Astrocyte (in vitro differentiated cells and primary cell): ENCODE measurements at regions not wholly inside any gene's neighbourhood (a gene's known extent, or its start where the extent isn't known, plus 50 kb on each side); places are given as distances from the start of the nearest gene placed in this dataset.

Experiments
- DNase-seq: peaks from one replicate; pipeline ENCODE4 v3.0.0-alpha.2; 2010; ENCODE audit warnings: low read depth
- FAIRE-seq: peaks from 2 replicates; lab custom pipeline; 2011; peaks lifted over from hg19 to GRCh38; lab: Jason Lieb, UNC
- H2AFZ ChIP-seq: 2 replicates; pipeline ENCODE4 v1.6.0; 2012; ENCODE audit warnings: low read depth, low read length, inconsistent platforms
- H3K27ac ChIP-seq: 2 replicates; pipeline ENCODE4 v1.5.1; 2011; ENCODE audit warnings: low read depth, low read length, inconsistent platforms
- H3K27me3 ChIP-seq: 2 replicates; pipeline ENCODE4 v1.6.0; 2011; ENCODE audit warnings: low read length, inconsistent platforms; ENCODE audit not compliant: insufficient read depth
- H3K36me3 ChIP-seq: 2 replicates; pipeline ENCODE4 v1.5.1; 2011; ENCODE audit warnings: low read length, inconsistent platforms; ENCODE audit not compliant: insufficient read depth
- H3K4me1 ChIP-seq: 2 replicates; pipeline ENCODE4 v1.5.1; 2011; ENCODE audit warnings: low read length, inconsistent platforms; ENCODE audit not compliant: insufficient read depth
- H3K4me2 ChIP-seq: 2 replicates; pipeline ENCODE4 v1.6.0; 2012; ENCODE audit warnings: low read length, inconsistent platforms
- H3K4me3 ChIP-seq: 2 replicates; pipeline ENCODE4 v1.5.1; 2011; ENCODE audit warnings: low read depth, mild to moderate bottlenecking, low read length, inconsistent platforms; ENCODE audit not compliant: insufficient read depth
- H3K79me2 ChIP-seq: 2 replicates; pipeline ENCODE4 v1.6.0; 2012; ENCODE audit warnings: mild to moderate bottlenecking, low read length, inconsistent platforms; ENCODE audit not compliant: insufficient read depth
- H3K9ac ChIP-seq: 2 replicates; pipeline ENCODE4 v1.6.0; 2012; ENCODE audit warnings: mild to moderate bottlenecking, low read length, inconsistent platforms
- H3K9me3 ChIP-seq: 2 replicates; pipeline ENCODE4 v1.5.1; 2012; ENCODE audit warnings: low read depth, mild to moderate bottlenecking, low read length, inconsistent platforms; ENCODE audit not compliant: insufficient read depth
- H4K20me1 ChIP-seq: 2 replicates; pipeline ENCODE4 v1.6.0; 2012; ENCODE audit warnings: low read length, inconsistent platforms; ENCODE audit not compliant: insufficient read depth
- H3K27ac Mint-ChIP-seq: one replicate; pipeline ENCODE4 v1.8.0; 2021; ENCODE audit warnings: mild to moderate bottlenecking, mixed read lengths; ENCODE audit not compliant: unreplicated experiment
- H3K27me3 Mint-ChIP-seq: one replicate; pipeline ENCODE4 v1.8.0; 2021; ENCODE audit warnings: low read depth, mixed read lengths; ENCODE audit not compliant: unreplicated experiment
- H3K36me3 Mint-ChIP-seq: one replicate; pipeline ENCODE4 v1.8.0; 2021; ENCODE audit warnings: low read depth, mixed read lengths; ENCODE audit not compliant: unreplicated experiment
- H3K4me1 Mint-ChIP-seq: one replicate; pipeline ENCODE4 v1.8.0; 2021; ENCODE audit warnings: low read depth, mixed read lengths; ENCODE audit not compliant: unreplicated experiment
- H3K4me3 Mint-ChIP-seq: one replicate; pipeline ENCODE4 v1.8.0; 2021; ENCODE audit warnings: mild to moderate bottlenecking, moderate library complexity, mixed read lengths; ENCODE audit not compliant: unreplicated experiment
- H3K9me3 Mint-ChIP-seq: one replicate; pipeline ENCODE4 v1.8.0; 2021; ENCODE audit warnings: mild to moderate bottlenecking, mixed read lengths; ENCODE audit not compliant: unreplicated experiment
- CTCF ChIP-seq: IDR thresholded peaks from 2 replicates; pipeline ENCODE4 v1.5.1; 2011; ENCODE audit warnings: low read depth, mild to moderate bottlenecking, inconsistent platforms, low read length, moderate library complexity; ENCODE audit not compliant: insufficient read depth
- EZH2 ChIP-seq: IDR thresholded peaks from 2 replicates; pipeline ENCODE4 v1.6.1; 2012; ENCODE audit warnings: mild to moderate bottlenecking, low read length, inconsistent platforms; ENCODE audit not compliant: insufficient read depth

- H3K9ac ChIP-seq, result no peak overlapping the region
- no peak overlapping the region for H2AFZ ChIP-seq
- H3K27me3 Mint-ChIP-seq, result no peaks in the 10 kb centered on the region
- no peaks in the 10 kb centered on the region for H3K9me3 ChIP-seq
- DNase-seq (no peak), FAIRE-seq (no peak)
- no peak overlapping the region for H3K27ac Mint-ChIP-seq
- peaks cover 2% of the 10 kb centered on the region for H3K9me3 Mint-ChIP-seq
- H3K27me3 ChIP-seq, result no peaks in the 10 kb centered on the region
- H3K36me3 Mint-ChIP-seq, result no peaks in the 10 kb centered on the region
- no peaks in the 10 kb centered on the region for H3K4me1 ChIP-seq
- TF ChIP-seq CTCF (no peak), EZH2 (no peak)
- no peak overlapping the region for H3K4me2 ChIP-seq
- no peaks in the 10 kb centered on the region for H3K36me3 ChIP-seq
- no peak overlapping the region for H3K27ac ChIP-seq
- no peaks in the 10 kb centered on the region for H4K20me1 ChIP-seq
- no peak overlapping the region for H3K4me3 Mint-ChIP-seq
- H3K4me3 ChIP-seq, result no peak overlapping the region
- no peaks in the 10 kb centered on the region for H3K4me1 Mint-ChIP-seq
- H3K79me2 ChIP-seq, result no peaks in the 10 kb centered on the region
Observed at GRCh38 chr4:83704786-83705185, 168.9 kb downstream of the GPAT3 start.

DNA sequence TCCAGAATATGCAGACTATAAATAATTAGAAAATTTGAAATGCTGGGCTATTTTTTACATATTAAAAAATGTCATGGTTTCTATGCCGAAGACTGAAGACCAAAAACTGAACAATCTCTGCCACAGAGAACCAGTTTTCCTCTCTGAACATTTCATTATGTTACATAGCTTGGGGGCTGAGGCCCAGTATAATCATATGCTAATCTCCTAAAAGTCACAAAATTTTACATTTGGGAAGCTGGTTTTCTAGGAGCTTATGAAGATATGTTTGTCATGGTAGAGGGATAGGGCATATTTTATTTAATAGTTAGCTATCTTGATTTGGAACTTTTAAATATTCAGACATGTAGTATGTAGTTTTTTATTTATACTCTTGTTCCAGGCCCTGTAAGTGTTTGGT is 167.8 kb downstream of the GPAT3 start:
- Histone ChIP-seq H2AFZ (no peak overlapping the region), H4K20me1 (no peaks in the 10 kb centered on the region), H3K27ac (no peak overlapping the region), H3K4me1 (no peaks in the 10 kb centered on the region), H3K4me3 (no peak overlapping the region), H3K79me2 (no peaks in the 10 kb centered on the region), H3K9me3 (no peaks in the 10 kb centered on the region), H3K9ac (no peak overlapping the region), H3K27me3 (no peaks in the 10 kb centered on the region), H3K4me2 (no peak overlapping the region), H3K36me3 (no peaks in the 10 kb centered on the region)
- H3K36me3 Mint-ChIP-seq, result no peaks in the 10 kb centered on the region
- no peak for FAIRE-seq
- DNase-seq, result no peak
- H3K27ac Mint-ChIP-seq, result no peak overlapping the region
- no peaks in the 10 kb centered on the region for H3K4me1 Mint-ChIP-seq
- TF ChIP-seq EZH2, result no peak
- no peak for TF ChIP-seq CTCF
- H3K9me3 Mint-ChIP-seq, result peaks cover 4% of the 10 kb centered on the region
- H3K27me3 Mint-ChIP-seq, result no peaks in the 10 kb centered on the region
- no peak overlapping the region for H3K4me3 Mint-ChIP-seq

DNA sequence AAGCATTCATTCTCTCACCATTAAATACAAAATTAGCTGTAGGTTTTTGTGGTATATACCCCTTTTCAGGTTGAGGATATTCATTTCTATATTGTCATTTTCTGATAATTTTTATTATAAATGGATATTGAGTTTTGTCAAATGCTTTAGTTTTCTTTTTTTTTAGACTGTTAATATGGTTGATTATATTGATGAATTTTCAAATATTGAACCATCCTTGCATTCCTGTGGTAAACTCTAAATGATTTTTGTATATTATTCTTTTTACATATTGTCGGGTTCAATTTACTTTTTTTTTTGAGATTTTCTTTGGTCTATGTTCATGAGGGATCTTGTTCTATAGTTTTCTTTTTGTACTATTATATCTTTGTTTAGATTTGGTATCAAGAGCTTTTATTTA is 165.1 kb downstream of the GPAT3 start:
- H4K20me1 ChIP-seq, result no peaks in the 10 kb centered on the region
- H3K9ac ChIP-seq, result no peak overlapping the region
- H3K9me3 ChIP-seq, result no peaks in the 10 kb centered on the region
- no peaks in the 10 kb centered on the region for H3K36me3 Mint-ChIP-seq
- H3K27ac Mint-ChIP-seq, result no peak overlapping the region
- H3K79me2 ChIP-seq, result no peaks in the 10 kb centered on the region
- no peaks in the 10 kb centered on the region for H3K27me3 ChIP-seq
- no peak overlapping the region for H2AFZ ChIP-seq
- no peak overlapping the region for H3K4me3 ChIP-seq
- DNase-seq (no peak), FAIRE-seq (no peak)
- no peak overlapping the region for H3K27ac ChIP-seq
- H3K4me2 ChIP-seq, result no peak overlapping the region
- no peaks in the 10 kb centered on the region for H3K36me3 ChIP-seq
- no peaks in the 10 kb centered on the region for H3K27me3 Mint-ChIP-seq
- H3K4me1 ChIP-seq, result no peaks in the 10 kb centered on the region
- TF ChIP-seq CTCF, result no peak
- TF ChIP-seq EZH2, result no peak
- no peak overlapping the region for H3K4me3 Mint-ChIP-seq
- no peaks in the 10 kb centered on the region for H3K4me1 Mint-ChIP-seq
- peaks cover 4% of the 10 kb centered on the region for H3K9me3 Mint-ChIP-seq
